ENCODE measurements at regions not wholly inside any gene's neighbourhood (a gene's known extent, or its start where the extent isn't known, plus 50 kb on each side); places are given as distances from the start of the nearest gene placed in this dataset.

GRCh38 chr6:40891686-40892085, 147.3 kb downstream of the UNC5CL start:
- Histone ChIP-seq H3K9me3 (ENCODE audit: control insufficient read depth in 1 of 2, insufficient read depth in 1 of 2, low read depth in 1 of 2, low read length in 2 of 2) (no peaks in the 10 kb centered on the region), H3K4me1 (ENCODE audit: control insufficient read depth in 1 of 2, insufficient read depth in 2 of 2, low read length in 2 of 2) (peaks cover 0 to 3% of the 10 kb centered on the region in 2 experiments; a peak in 2 of 4 replicates), H2AFZ (ENCODE audit: low read depth, low read length, poor library complexity, severe bottlenecking) (no peak overlapping the region), H3K4me2 (ENCODE audit: low read length) (no peak overlapping the region), H3K9ac (ENCODE audit: low read length) (no peak overlapping the region), H3K27ac (ENCODE audit: low read depth, low read length) (no peak overlapping the region), H3K79me2 (ENCODE audit: insufficient read depth, low read length) (no peaks in the 10 kb centered on the region), H4K20me1 (ENCODE audit: insufficient read depth) (no peaks in the 10 kb centered on the region), H3K36me3 (ENCODE audit: control insufficient read depth in 1 of 2, insufficient read depth in 2 of 2, low read length in 2 of 2) (no peaks in the 10 kb centered on the region), H3K9me2 (ENCODE audit: insufficient read depth) (no peaks in the 10 kb centered on the region), H3K27me3 (ENCODE audit: insufficient read depth, low read length) (no peaks in the 10 kb centered on the region), H3K4me3 (replicated peaks in 1 of 2; ENCODE audit: low read depth in 1 of 2, low read length in 2 of 2) (no peak overlapping the region)
- CTCF ChIA-PET: no interaction called here
- TF ChIP-seq CBX3 (IDR thresholded peaks at IDR 0.05; ENCODE audit: low read depth): no peak
- intact Hi-C loops (cut with micrococcal nuclease): no loop called here
- RAD21 ChIA-PET (ENCODE audit: low non-redundant PET in 1 of 2, low total read pairs in 2 of 2, uncharacterized antibody in 2 of 2, unreplicated experiment in 2 of 2): no interaction called here
- POLR2A ChIA-PET: no interaction called here
- DNase-seq (ENCODE audit: low read depth, low spot score): no peak
- no peak for ATAC-seq
- no TSS peak for BruUV-seq (replicated peaks)

GRCh38 chr6:40891131-40891530, 147.9 kb downstream of the UNC5CL start:
- intact Hi-C loops (cut with micrococcal nuclease): no loop called here
- DNase-seq (ENCODE audit: low read depth, low spot score) (no peak), ATAC-seq (no peak)
- Histone ChIP-seq H3K9me2 (ENCODE audit: insufficient read depth) (no peaks in the 10 kb centered on the region), H3K4me2 (ENCODE audit: low read length) (no peak overlapping the region), H2AFZ (ENCODE audit: low read depth, low read length, poor library complexity, severe bottlenecking) (no peak overlapping the region), H3K9ac (ENCODE audit: low read length) (no peak overlapping the region), H3K36me3 (ENCODE audit: control insufficient read depth in 1 of 2, insufficient read depth in 2 of 2, low read length in 2 of 2) (no peaks in the 10 kb centered on the region), H3K79me2 (ENCODE audit: insufficient read depth, low read length) (no peaks in the 10 kb centered on the region), H3K27me3 (ENCODE audit: insufficient read depth, low read length) (no peaks in the 10 kb centered on the region), H3K4me1 (ENCODE audit: control insufficient read depth in 1 of 2, insufficient read depth in 2 of 2, low read length in 2 of 2) (peaks cover 0 to 3% of the 10 kb centered on the region in 2 experiments; a peak in 2 of 4 replicates), H3K4me3 (replicated peaks in 1 of 2; ENCODE audit: low read depth in 1 of 2, low read length in 2 of 2) (no peak overlapping the region), H3K9me3 (ENCODE audit: control insufficient read depth in 1 of 2, insufficient read depth in 1 of 2, low read depth in 1 of 2, low read length in 2 of 2) (no peaks in the 10 kb centered on the region), H4K20me1 (ENCODE audit: insufficient read depth) (no peaks in the 10 kb centered on the region), H3K27ac (ENCODE audit: low read depth, low read length) (no peak overlapping the region)
- ChIA-PET RAD21 (ENCODE audit: low non-redundant PET in 1 of 2, low total read pairs in 2 of 2, uncharacterized antibody in 2 of 2, unreplicated experiment in 2 of 2) (no interaction called here), POLR2A (no interaction called here), CTCF (no interaction called here)
- no TSS peak for BruUV-seq (replicated peaks)
- no peak for TF ChIP-seq JUND (IDR thresholded peaks at IDR 0.05)
- TF ChIP-seq SIN3A (IDR thresholded peaks at IDR 0.05; ENCODE audit: low read depth): no peak
- no peak for TF ChIP-seq YY1 (IDR thresholded peaks at IDR 0.05; ENCODE audit: extremely low read depth, insufficient replicate concordance, low read depth, low read length)
- no peak for TF ChIP-seq FOSL1 (IDR thresholded peaks at IDR 0.05; ENCODE audit: low read depth)
- TF ChIP-seq, protein P1, sequence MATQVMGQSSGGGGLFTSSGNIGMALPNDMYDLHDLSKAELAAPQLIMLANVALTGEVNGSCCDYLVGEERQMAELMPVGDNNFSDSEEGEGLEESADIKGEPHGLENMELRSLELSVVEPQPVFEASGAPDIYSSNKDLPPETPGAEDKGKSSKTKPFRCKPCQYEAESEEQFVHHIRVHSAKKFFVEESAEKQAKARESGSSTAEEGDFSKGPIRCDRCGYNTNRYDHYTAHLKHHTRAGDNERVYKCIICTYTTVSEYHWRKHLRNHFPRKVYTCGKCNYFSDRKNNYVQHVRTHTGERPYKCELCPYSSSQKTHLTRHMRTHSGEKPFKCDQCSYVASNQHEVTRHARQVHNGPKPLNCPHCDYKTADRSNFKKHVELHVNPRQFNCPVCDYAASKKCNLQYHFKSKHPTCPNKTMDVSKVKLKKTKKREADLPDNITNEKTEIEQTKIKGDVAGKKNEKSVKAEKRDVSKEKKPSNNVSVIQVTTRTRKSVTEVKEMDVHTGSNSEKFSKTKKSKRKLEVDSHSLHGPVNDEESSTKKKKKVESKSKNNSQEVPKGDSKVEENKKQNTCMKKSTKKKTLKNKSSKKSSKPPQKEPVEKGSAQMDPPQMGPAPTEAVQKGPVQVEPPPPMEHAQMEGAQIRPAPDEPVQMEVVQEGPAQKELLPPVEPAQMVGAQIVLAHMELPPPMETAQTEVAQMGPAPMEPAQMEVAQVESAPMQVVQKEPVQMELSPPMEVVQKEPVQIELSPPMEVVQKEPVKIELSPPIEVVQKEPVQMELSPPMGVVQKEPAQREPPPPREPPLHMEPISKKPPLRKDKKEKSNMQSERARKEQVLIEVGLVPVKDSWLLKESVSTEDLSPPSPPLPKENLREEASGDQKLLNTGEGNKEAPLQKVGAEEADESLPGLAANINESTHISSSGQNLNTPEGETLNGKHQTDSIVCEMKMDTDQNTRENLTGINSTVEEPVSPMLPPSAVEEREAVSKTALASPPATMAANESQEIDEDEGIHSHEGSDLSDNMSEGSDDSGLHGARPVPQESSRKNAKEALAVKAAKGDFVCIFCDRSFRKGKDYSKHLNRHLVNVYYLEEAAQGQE (IDR thresholded peaks at IDR 0.05; ENCODE audit: low read depth): no peak
- TF ChIP-seq, protein P2, sequence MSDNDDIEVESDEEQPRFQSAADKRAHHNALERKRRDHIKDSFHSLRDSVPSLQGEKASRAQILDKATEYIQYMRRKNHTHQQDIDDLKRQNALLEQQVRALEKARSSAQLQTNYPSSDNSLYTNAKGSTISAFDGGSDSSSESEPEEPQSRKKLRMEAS (IDR thresholded peaks at IDR 0.05): no peak
- TF ChIP-seq SRF (IDR thresholded peaks at IDR 0.05; ENCODE audit: low read depth): no peak
- TF ChIP-seq ELF1 (IDR thresholded peaks at IDR 0.05; ENCODE audit: borderline replicate concordance, low read depth): no peak
- TF ChIP-seq, protein P3, sequence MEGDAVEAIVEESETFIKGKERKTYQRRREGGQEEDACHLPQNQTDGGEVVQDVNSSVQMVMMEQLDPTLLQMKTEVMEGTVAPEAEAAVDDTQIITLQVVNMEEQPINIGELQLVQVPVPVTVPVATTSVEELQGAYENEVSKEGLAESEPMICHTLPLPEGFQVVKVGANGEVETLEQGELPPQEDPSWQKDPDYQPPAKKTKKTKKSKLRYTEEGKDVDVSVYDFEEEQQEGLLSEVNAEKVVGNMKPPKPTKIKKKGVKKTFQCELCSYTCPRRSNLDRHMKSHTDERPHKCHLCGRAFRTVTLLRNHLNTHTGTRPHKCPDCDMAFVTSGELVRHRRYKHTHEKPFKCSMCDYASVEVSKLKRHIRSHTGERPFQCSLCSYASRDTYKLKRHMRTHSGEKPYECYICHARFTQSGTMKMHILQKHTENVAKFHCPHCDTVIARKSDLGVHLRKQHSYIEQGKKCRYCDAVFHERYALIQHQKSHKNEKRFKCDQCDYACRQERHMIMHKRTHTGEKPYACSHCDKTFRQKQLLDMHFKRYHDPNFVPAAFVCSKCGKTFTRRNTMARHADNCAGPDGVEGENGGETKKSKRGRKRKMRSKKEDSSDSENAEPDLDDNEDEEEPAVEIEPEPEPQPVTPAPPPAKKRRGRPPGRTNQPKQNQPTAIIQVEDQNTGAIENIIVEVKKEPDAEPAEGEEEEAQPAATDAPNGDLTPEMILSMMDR (IDR thresholded peaks at IDR 0.05 in 2 of 3, conservative IDR thresholded peaks at IDR 0.05 in 1 of 3; ENCODE audit: borderline replicate concordance in 1 of 3, insufficient read depth in 1 of 3, low read depth in 2 of 3, low read length in 2 of 3): no peak
- no peak for TF ChIP-seq EGR1 (IDR thresholded peaks at IDR 0.05; ENCODE audit: low read depth)
- TF ChIP-seq CBX3 (IDR thresholded peaks at IDR 0.05; ENCODE audit: low read depth): no peak
- no peak for TF ChIP-seq POLR2AphosphoS5 (IDR thresholded peaks at IDR 0.05; ENCODE audit: low read depth, low read length)
- no peak for TF ChIP-seq ZFX (IDR thresholded peaks at IDR 0.05)
- no peak for TF ChIP-seq RAD21 (IDR thresholded peaks at IDR 0.05; ENCODE audit: low read depth)
- TF ChIP-seq EZH2 (IDR thresholded peaks at IDR 0.05): no peak
- no peak for TF ChIP-seq EZH2phosphoT487 (IDR thresholded peaks at IDR 0.05; ENCODE audit: borderline replicate concordance)
- no peak for TF ChIP-seq TCF7L2 (IDR thresholded peaks at IDR 0.05; ENCODE audit: borderline replicate concordance, extremely low read depth, insufficient read depth, insufficient read length)

Data from HCT116 (cell line).